BE2C (cell line): ENCODE measurements at regions not wholly inside any gene's neighbourhood (a gene's known extent, or its start where the extent isn't known, plus 50 kb on each side); places are given as distances from the start of the nearest gene placed in this dataset.

Experiments used
- DNase-seq: peaks from one replicate; pipeline ENCODE4 v3.0.0-alpha.2; 2020
- H3K27me3 ChIP-seq: fragments of 250-450 bp; sonication (Bioruptor Pico); 2 replicates; pipeline ENCODE4 v1.5.1; 2020; ENCODE audit warnings: mild to moderate bottlenecking
- H3K36me3 ChIP-seq: fragments of 250-450 bp; sonication (Bioruptor Pico); 2 replicates; pipeline ENCODE4 v1.5.1; 2020; ENCODE audit warnings: mild to moderate bottlenecking
- H3K4me1 ChIP-seq: fragments of 250-450 bp; sonication (Bioruptor Pico); 2 replicates; pipeline ENCODE4 v1.5.1; 2020
- H3K4me3 ChIP-seq: 2 replicates; pipeline ENCODE4 v1.5.1; 2011; ENCODE audit warnings: low read depth, low read length
- H3K9me3 ChIP-seq: fragments of 250-450 bp; sonication (Bioruptor Pico); 2 replicates; pipeline ENCODE4 v1.5.1; 2020
- CTCF ChIP-seq: IDR thresholded peaks from 2 replicates; pipeline ENCODE4 v1.5.1; 2012; ENCODE audit warnings: mild to moderate bottlenecking, low read depth, low read length

GRCh38 chr5:107165296-107165695 lies 505.4 kb downstream of the EFNA5 start:
- Histone ChIP-seq H3K4me3 (no peak overlapping the region), H3K27me3 (no peaks in the 10 kb centered on the region), H3K9me3 (peaks cover 3% of the 10 kb centered on the region; the same call in 1 of the 2 replicates), H3K36me3 (no peaks in the 10 kb centered on the region), H3K4me1 (no peaks in the 10 kb centered on the region)
- no peak for TF ChIP-seq CTCF
- no peak for DNase-seq

DNA sequence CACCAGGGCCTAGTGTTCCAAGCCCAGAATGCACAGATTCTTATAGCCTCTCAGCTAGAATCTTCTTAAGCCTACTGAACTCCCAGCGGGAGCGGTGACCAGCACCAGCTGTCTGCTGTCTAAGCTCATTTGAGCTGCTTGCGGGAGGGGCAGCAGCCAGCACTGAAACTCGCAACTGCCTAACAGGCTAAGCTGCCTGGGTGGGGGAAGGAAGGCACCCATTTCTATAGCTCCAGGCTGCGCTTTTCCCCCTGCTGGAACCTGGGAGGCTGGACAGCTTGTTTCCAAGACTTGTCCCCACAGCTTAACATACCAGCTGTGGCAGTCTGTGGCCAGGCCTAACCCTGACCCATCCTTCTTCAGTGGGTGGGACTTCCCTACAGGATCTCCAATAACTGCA lies 512.9 kb downstream of the EFNA5 start:
- no peaks in the 10 kb centered on the region for H3K4me1 ChIP-seq
- peak; percentile 8 for DNase-seq
- H3K4me3 ChIP-seq, result no peak overlapping the region
- H3K9me3 ChIP-seq, result no peaks in the 10 kb centered on the region
- no peak for TF ChIP-seq CTCF
- H3K36me3 ChIP-seq, result no peaks in the 10 kb centered on the region
- no peaks in the 10 kb centered on the region for H3K27me3 ChIP-seq

DNA sequence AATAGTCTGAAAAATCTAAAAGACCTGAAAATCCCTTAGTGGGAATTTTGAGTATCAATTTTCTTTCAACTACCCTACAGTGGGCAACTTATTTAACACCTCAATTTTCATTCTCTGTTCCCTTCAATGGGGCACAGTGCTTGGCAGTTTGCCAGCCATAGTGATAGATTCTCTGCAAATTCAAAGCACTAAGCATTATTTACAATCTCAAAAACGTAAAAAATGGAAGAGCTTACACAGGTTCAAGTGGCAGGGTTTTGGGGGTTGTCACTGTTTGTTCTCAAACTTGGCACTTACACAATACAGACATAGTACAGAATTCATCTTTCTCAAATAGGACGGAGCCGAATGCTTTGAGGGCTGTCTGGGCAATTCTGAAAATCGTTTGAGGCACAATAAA lies 515.0 kb downstream of the EFNA5 start:
- Histone ChIP-seq H3K4me1 (no peaks in the 10 kb centered on the region), H3K9me3 (no peaks in the 10 kb centered on the region), H3K36me3 (no peaks in the 10 kb centered on the region), H3K27me3 (no peaks in the 10 kb centered on the region), H3K4me3 (no peak overlapping the region)
- DNase-seq, result peak; percentile 10
- no peak for TF ChIP-seq CTCF

GRCh38 chr5:107154593-107154992 lies 516.1 kb downstream of the EFNA5 start:
- no peaks in the 10 kb centered on the region for H3K9me3 ChIP-seq
- H3K27me3 ChIP-seq, result no peaks in the 10 kb centered on the region
- DNase-seq, result no peak
- no peak for TF ChIP-seq CTCF
- no peaks in the 10 kb centered on the region for H3K36me3 ChIP-seq
- no peak overlapping the region for H3K4me3 ChIP-seq
- no peaks in the 10 kb centered on the region for H3K4me1 ChIP-seq

DNA sequence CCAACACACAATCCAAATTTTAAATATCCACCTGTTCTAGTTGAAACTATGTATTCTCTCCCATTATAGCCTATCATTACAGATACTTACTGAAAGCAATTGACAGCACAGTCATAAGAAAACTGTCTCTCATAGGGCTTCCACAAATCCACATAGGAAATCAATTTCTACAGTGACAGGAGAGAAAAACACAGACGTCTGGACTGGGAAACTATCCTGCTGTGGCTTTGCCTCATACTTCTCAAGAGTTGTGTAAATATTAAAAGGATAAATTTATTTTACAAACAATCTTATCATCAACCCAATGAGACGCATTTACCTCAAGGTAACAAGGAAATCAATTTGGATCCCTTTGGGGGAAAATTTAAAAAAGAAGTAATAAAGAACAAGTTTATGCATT lies 517.5 kb downstream of the EFNA5 start:
- H3K9me3 ChIP-seq, result no peaks in the 10 kb centered on the region
- no peaks in the 10 kb centered on the region for H3K36me3 ChIP-seq
- TF ChIP-seq CTCF, result no peak
- no peak for DNase-seq
- H3K4me3 ChIP-seq, result no peak overlapping the region
- no peaks in the 10 kb centered on the region for H3K27me3 ChIP-seq
- no peaks in the 10 kb centered on the region for H3K4me1 ChIP-seq

DNA sequence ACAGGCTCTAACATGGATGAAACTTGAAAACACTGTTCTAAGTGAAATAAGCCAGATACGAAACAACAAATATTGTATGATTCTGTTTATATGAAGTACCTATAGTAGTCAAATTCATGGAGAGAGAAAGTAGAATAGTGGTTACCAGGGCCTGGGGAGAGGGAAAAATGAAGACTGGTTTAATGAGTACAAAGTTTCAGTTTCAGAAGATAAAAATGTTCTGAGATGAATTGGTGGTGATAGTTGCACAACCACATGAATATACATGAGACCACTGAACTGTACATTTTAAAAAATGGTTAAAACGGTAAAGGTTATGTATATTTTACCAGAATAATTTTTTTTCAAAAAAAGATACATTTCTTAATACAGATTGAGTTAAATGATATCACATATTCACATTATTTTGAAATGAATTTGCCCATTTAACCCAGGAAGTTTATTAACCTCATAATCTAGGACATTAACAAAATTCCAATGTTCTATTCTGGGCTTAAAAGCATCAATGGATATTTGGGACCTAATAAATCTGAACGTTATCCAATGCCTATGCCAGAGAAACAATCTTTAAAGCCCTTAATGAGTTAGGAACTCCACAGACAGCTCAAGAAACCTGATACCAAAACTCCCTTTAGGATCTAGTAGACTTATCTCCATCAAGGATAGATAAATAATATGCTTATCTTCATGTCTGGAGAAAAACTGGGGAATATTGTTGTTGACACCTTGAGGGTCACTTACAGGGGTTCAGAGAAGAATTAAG lies 521.3 kb downstream of the EFNA5 start:
- Histone ChIP-seq H3K4me1 (no peaks in the 10 kb centered on the region), H3K9me3 (no peaks in the 10 kb centered on the region), H3K27me3 (no peaks in the 10 kb centered on the region), H3K36me3 (no peaks in the 10 kb centered on the region), H3K4me3 (no peak overlapping the region)
- no peak for DNase-seq
- TF ChIP-seq CTCF, result no peak
